Stimulated activated memory B cell treated with anti-CD40 and anti-IgM and Interleukin-4, amounts not matched to agents 10 μg/mL and 1 μg/mL and 100 μg/mL, for 72 hours (primary cell): ENCODE measurements at regions not wholly inside any gene's neighbourhood (a gene's known extent, or its start where the extent isn't known, plus 50 kb on each side); places are given as distances from the start of the nearest gene placed in this dataset.
"Not testable (repeated sequence)": the region's sequence is repeated elsewhere in the genome, so short reads cannot be mapped to it uniquely, and the experiment has no call there.

Source experiments
- ATAC-seq: fragments of 150-1000 bp; cut with Tn5 transposase; 2 replicates; pipeline ENCODE4 v1.10.0; 2021
- H3K27ac Mint-ChIP-seq: one replicate; pipeline ENCODE4 v1.8.0; 2022; ENCODE audit warnings: mild to moderate bottlenecking, mixed read lengths
- H3K27me3 Mint-ChIP-seq: one replicate; pipeline ENCODE4 v1.8.0; 2022; ENCODE audit warnings: mixed read lengths
- H3K36me3 Mint-ChIP-seq: one replicate; pipeline ENCODE4 v1.8.0; 2022; ENCODE audit warnings: mixed read lengths
- H3K4me1 Mint-ChIP-seq: one replicate; pipeline ENCODE4 v1.8.0; 2022; ENCODE audit warnings: mixed read lengths
- H3K4me3 Mint-ChIP-seq: one replicate; pipeline ENCODE4 v1.8.0; 2022; ENCODE audit warnings: mild to moderate bottlenecking, moderate library complexity, mixed read lengths
- H3K9me3 Mint-ChIP-seq: one replicate; pipeline ENCODE4 v1.8.0; 2022; ENCODE audit warnings: mixed read lengths

DNA sequence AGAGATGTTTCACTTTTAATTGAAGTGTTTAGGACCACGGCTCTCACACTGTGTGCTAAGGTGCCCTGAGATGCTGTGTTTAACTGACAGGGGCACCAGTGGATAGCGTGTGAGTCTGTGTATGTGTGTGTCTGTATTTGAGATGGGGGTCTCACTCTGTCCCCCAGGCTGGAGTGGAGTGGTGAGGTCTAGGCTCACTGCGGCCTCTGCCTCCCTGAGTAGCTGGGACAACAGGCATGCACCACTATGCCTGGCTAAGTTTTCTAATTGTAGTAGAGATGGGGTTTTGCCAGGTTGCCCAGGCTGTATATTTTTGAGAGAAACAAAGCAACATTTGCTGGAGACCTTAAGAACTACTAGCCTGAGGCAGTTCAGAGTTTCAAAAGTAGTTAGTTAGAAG is 80.6 kb upstream of the ZNF337 start:
- H3K27ac Mint-ChIP-seq, H3K9me3 Mint-ChIP-seq, H3K27me3 Mint-ChIP-seq, H3K4me3 Mint-ChIP-seq, ATAC-seq, H3K4me1 Mint-ChIP-seq, H3K36me3 Mint-ChIP-seq: not testable (repeated sequence)

DNA sequence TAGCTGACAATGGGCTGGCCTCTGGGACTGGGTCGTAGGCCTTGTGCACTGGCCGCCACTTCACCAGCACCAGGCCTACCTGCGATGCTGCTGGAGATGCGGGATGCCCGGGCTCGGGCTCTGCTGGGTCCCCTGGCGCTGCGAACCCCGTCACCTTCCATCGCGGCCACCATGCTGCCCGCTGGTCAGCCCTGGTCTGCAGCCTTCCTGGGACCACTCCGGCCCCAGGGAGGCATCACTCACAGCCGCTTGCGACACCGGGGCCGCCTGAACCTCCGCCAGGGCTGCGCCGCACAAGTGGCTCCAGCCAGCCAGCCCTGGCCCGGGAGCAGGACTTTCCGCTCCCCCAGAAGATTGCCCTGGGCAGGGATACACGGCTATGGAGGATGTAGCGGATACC is 78.1 kb upstream of the ZNF337 start:
- H3K9me3 Mint-ChIP-seq, H3K36me3 Mint-ChIP-seq, H3K27me3 Mint-ChIP-seq, H3K4me3 Mint-ChIP-seq, H3K27ac Mint-ChIP-seq, ATAC-seq, H3K4me1 Mint-ChIP-seq: not testable (repeated sequence)

DNA sequence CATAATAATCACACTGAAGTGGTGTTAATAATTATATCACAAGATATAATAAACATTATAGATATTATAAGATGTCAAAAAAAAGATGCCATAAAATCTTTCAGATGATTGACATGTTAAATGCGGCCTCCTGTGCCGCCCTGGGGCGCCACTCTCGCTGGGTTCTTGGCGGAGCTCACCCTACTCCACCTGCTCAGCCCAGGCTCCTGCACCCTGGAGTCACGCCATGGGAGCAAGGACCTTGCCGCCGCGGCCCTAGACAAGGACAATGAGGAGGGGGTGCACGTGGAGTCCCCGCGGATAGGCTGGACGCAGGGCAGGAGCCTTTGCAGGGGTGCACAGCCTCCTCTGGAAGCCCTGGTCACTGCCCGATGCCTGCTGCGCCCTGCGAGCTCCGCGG is 77.5 kb upstream of the ZNF337 start:
- H3K4me3 Mint-ChIP-seq, H3K36me3 Mint-ChIP-seq, H3K9me3 Mint-ChIP-seq, H3K27ac Mint-ChIP-seq, H3K27me3 Mint-ChIP-seq, H3K4me1 Mint-ChIP-seq, ATAC-seq: not testable (repeated sequence)

DNA sequence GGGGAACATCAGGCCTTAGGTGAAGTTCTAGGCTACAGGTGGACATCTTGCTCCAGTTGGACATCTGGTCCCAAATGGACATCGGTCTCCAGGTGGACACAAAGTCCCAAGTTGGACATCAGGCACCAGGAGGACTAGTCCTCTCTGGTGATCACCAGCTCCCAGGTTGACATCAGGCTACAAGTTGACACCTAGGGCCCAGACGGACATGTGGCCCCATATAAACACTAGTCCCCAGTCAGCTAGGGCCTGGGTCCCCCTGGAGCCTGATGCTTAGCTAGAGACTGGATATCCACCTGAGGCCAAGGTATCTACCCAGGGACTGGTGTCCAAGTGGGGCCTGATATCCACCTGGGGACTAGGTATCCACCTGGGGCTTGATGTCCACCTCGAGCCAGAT is 75.8 kb upstream of the ZNF337 start:
- ATAC-seq = not testable (repeated sequence)

DNA sequence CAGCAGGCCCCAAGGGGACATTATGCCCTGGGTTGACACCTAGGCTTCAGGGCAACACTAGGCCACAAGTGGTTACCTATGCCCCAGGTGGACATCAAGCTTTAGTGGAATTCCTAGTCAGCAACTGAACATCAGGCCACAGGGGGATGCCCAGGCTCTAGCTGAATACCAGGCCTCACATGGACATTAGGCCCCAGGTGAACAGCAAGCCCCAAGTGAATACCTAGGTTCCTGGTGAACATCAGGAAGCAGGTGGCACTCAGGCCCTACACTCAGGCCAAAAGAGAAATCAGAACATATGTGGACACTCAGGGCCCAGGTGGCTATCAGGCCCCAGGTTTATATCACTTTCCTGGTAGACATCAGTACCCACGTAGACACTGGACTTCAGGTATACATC is 75.2 kb upstream of the ZNF337 start:
- H3K27me3 Mint-ChIP-seq, H3K36me3 Mint-ChIP-seq, ATAC-seq, H3K27ac Mint-ChIP-seq, H3K4me1 Mint-ChIP-seq, H3K4me3 Mint-ChIP-seq, H3K9me3 Mint-ChIP-seq: not testable (repeated sequence)

More for the DNA sequence above, 75.8 kb upstream of the ZNF337 start:
- H3K27me3 Mint-ChIP-seq, H3K36me3 Mint-ChIP-seq, H3K4me1 Mint-ChIP-seq, H3K27ac Mint-ChIP-seq, H3K9me3 Mint-ChIP-seq, H3K4me3 Mint-ChIP-seq: not testable (repeated sequence)

DNA sequence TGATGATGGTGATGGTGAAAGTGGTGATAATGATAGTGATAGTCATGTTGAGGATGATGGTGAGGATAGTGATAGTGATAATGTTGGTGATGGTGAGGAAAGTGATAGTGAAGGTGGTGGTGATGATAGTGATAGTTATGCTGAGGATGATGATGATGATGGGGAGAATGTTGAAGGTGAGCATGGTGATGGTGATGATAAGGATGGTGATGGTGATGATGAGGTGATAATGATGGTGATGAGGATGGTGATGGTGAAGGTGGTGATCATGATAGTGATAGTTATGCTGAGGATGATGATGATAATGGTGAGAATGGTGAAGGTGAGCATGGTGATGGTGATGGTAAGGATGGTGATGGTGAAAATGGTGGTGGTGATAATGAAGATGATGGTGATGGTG is 64.9 kb upstream of the ZNF337 start:
- no peaks in the 10 kb centered on the region for H3K9me3 Mint-ChIP-seq
- ATAC-seq = no peak
- no peak overlapping the region for H3K4me3 Mint-ChIP-seq
- no peaks in the 10 kb centered on the region for H3K4me1 Mint-ChIP-seq
- no peaks in the 10 kb centered on the region for H3K36me3 Mint-ChIP-seq
- H3K27ac Mint-ChIP-seq = no peak overlapping the region
- no peaks in the 10 kb centered on the region for H3K27me3 Mint-ChIP-seq

DNA sequence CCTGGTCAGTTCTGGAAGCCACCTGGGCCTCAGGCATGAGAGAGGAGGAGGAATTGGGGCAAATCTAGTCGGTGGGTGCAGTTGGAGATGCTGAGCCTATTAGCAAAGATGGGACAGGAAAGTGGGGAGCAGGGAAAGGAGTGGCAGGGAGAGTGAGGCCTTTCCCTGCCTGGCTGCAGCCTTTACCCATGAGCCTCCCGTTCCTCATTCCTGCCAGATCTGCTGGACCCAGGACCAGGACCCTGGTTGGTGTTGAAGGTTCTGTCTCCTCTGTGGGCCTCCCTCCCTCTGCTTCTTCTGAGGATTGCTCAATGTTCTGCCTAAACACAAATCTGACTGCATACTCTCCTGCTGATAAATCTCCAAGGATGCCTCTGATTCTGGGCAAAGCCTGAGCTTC is 64.4 kb upstream of the ZNF337 start:
- H3K36me3 Mint-ChIP-seq, H3K9me3 Mint-ChIP-seq, H3K27me3 Mint-ChIP-seq, H3K4me1 Mint-ChIP-seq, H3K27ac Mint-ChIP-seq, H3K4me3 Mint-ChIP-seq, ATAC-seq: not testable (repeated sequence)

DNA sequence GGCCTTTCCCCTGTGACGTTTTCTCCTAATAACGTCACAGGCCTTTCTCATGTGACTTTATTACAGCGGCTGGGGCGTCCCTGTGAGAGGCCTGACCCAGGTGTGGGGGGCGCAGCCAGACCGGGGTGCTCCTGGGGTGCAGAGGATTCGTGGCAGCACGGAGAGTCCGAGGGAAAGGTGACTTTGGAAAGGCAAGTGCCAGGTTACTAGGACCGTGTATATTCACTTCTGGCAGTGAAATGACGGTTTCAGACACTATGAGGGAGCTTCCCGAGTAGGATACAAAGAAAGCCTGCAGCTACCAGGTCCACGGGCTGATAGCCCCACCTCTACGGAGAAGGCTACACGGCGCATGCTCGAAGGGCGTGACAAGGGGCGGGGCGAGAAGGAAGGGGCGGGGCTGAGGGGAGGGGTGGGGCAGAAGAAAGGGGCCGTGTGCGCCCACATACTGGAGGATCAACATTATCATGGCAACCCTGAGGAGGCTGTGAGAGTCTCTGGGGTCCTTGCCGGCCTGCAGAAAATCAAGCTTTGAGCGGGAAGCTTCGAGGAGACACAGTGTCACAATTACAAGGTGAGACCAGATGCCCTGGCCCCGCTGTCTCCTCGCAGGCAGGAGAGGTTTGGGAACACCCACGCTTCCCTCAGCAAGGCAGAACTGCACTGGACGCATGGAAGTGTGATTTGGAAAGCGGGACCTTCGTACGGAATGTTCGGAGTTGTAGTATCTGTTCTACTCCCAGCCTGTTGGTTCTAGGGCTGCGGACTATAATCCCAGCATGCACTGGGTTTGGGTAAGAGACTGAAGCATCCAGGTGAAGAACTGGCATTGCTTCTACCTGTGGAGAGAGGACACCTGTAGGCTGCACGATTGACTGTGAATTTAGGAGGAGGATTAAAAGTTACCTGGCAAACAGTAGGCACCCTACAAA is 54.4 kb upstream of the ZNF337 start:
- peak overlapping the region; percentile 82 for H3K27ac Mint-ChIP-seq
- ATAC-seq = peak; percentile 89
- H3K4me3 Mint-ChIP-seq = peak overlapping the region; percentile 81
- H3K9me3 Mint-ChIP-seq = no peaks in the 10 kb centered on the region
- H3K4me1 Mint-ChIP-seq = peaks cover 17% of the 10 kb centered on the region
- H3K36me3 Mint-ChIP-seq = no peaks in the 10 kb centered on the region
- H3K27me3 Mint-ChIP-seq = no peaks in the 10 kb centered on the region

DNA sequence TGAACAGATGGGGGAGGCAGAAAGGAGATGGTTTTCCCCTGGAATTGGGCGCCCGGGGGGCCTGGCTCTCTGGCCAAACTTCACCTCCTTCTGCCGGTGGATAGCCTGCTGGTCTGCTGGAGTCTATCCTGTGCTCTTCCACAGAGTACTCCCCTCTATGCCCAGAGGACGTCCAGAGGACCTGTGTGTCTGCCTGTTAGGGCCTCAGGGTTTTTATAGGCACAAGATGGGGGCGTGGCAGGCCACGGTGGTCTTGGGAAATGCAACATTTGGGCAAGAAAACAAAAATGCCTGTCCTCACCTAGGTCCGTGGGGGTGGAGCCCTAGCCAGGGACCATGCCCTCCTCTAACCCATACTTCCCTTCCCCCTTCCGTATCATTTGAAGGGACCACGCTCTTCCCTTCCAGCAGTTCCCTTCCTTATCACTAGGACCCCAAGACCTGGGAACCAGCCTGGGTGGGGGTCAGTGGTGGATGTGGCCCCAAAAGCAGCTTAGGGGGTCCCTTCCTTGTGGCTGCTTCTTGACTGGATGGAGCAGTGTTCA is 53.6 kb upstream of the ZNF337 start:
- peaks cover 17% of the 10 kb centered on the region for H3K4me1 Mint-ChIP-seq
- H3K4me3 Mint-ChIP-seq = peak overlapping the region; percentile 81
- H3K9me3 Mint-ChIP-seq = no peaks in the 10 kb centered on the region
- ATAC-seq = no peak
- no peaks in the 10 kb centered on the region for H3K27me3 Mint-ChIP-seq
- peak overlapping the region; percentile 82 for H3K27ac Mint-ChIP-seq
- H3K36me3 Mint-ChIP-seq = no peaks in the 10 kb centered on the region

DNA sequence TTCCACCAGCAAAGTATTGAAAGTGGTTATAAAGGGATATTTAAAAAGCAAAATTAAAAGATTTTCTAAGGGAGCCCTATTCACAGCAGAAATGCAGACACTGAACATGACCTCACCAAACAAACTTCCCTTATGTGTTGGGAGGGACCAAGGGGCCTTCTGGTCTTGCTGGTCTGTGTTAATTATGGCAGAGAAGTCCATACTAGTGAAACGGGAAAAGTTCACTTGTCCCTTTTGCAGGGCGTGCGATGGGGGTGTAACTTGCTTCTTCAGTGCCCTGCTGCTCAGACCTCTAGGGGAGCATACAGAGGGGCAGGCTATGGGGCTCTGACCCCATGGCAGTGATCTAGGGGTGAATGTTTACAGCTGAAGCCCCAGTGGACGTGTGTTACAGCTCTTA is 53.0 kb upstream of the ZNF337 start:
- no peak for ATAC-seq
- no peaks in the 10 kb centered on the region for H3K36me3 Mint-ChIP-seq
- peak overlapping the region; percentile 9 for H3K4me3 Mint-ChIP-seq
- no peaks in the 10 kb centered on the region for H3K27me3 Mint-ChIP-seq
- no peaks in the 10 kb centered on the region for H3K9me3 Mint-ChIP-seq
- peaks cover 17% of the 10 kb centered on the region for H3K4me1 Mint-ChIP-seq
- H3K27ac Mint-ChIP-seq = no peak overlapping the region
